Osteocyte (in vitro differentiated cells): ENCODE measurements at regions not wholly inside any gene's neighbourhood (a gene's known extent, or its start where the extent isn't known, plus 50 kb on each side); places are given as distances from the start of the nearest gene placed in this dataset.
"Not testable (repeated sequence)": the region's sequence is repeated elsewhere in the genome, so short reads cannot be mapped to it uniquely, and the experiment has no call there.

ENCODE experiments used
- DNase-seq: peaks from one replicate; pipeline ENCODE4 v3.0.0; 2021; ENCODE audit warnings: mixed read lengths; ENCODE audit not compliant: unreplicated experiment; ENCODE audit errors: extremely low spot score
- H3K27ac Mint-ChIP-seq: one replicate; pipeline ENCODE4 v1.8.0; 2021; ENCODE audit warnings: mild to moderate bottlenecking, mixed read lengths; ENCODE audit not compliant: unreplicated experiment
- H3K27me3 Mint-ChIP-seq: one replicate; pipeline ENCODE4 v1.8.0; 2021; ENCODE audit warnings: mixed read lengths; ENCODE audit not compliant: unreplicated experiment
- H3K36me3 Mint-ChIP-seq: one replicate; pipeline ENCODE4 v1.8.0; 2021; ENCODE audit warnings: mixed read lengths; ENCODE audit not compliant: unreplicated experiment
- H3K4me1 Mint-ChIP-seq: one replicate; pipeline ENCODE4 v1.8.0; 2021; ENCODE audit warnings: mixed read lengths; ENCODE audit not compliant: unreplicated experiment
- H3K4me3 Mint-ChIP-seq: one replicate; pipeline ENCODE4 v1.8.0; 2021; ENCODE audit warnings: mild to moderate bottlenecking, moderate library complexity, mixed read lengths; ENCODE audit not compliant: unreplicated experiment
- H3K9me3 Mint-ChIP-seq: one replicate; pipeline ENCODE4 v1.8.0; 2021; ENCODE audit warnings: mixed read lengths; ENCODE audit not compliant: unreplicated experiment
- TF ChIP-seq, protein P1 (sequence below): fragments of 200-600 bp; sonication (generic); IDR thresholded peaks from 2 replicates; pipeline ENCODE4 v1.5.0; 2021; ENCODE audit warnings: antibody characterized with exemption, mild to moderate bottlenecking, moderate library complexity

DNA sequence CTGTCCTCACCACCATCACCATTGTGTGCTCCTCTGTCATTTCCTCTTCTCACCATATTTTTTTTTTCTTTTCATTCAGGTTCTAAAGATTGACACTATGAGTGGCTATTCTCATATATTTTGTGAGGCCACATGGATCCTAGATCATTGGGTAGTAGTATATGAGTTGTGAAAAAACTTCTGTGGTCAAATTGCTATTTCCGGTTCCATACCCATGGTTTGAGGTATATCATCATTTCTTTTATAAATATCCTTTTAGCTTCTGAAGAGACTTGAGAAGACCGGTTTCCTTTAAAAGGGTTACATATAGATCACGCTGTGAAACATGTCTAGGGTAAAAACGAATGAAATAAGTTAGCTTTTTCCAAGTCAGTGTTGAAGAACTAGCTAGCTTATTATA lies 769.3 kb downstream of the NOVA1 start:
- H3K27me3 Mint-ChIP-seq: no peaks in the 10 kb centered on the region
- TF ChIP-seq, protein P1, sequence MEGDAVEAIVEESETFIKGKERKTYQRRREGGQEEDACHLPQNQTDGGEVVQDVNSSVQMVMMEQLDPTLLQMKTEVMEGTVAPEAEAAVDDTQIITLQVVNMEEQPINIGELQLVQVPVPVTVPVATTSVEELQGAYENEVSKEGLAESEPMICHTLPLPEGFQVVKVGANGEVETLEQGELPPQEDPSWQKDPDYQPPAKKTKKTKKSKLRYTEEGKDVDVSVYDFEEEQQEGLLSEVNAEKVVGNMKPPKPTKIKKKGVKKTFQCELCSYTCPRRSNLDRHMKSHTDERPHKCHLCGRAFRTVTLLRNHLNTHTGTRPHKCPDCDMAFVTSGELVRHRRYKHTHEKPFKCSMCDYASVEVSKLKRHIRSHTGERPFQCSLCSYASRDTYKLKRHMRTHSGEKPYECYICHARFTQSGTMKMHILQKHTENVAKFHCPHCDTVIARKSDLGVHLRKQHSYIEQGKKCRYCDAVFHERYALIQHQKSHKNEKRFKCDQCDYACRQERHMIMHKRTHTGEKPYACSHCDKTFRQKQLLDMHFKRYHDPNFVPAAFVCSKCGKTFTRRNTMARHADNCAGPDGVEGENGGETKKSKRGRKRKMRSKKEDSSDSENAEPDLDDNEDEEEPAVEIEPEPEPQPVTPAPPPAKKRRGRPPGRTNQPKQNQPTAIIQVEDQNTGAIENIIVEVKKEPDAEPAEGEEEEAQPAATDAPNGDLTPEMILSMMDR: no peak
- H3K9me3 Mint-ChIP-seq: peaks cover 38% of the 10 kb centered on the region

GRCh38 chr14:25826105-25826504 lies 771.7 kb downstream of the NOVA1 start:
- DNase-seq: no peak
- Mint-ChIP-seq H3K27me3 (no peaks in the 10 kb centered on the region), H3K9me3 (peaks cover 46% of the 10 kb centered on the region), H3K36me3 (no peaks in the 10 kb centered on the region), H3K4me1 (no peaks in the 10 kb centered on the region), H3K27ac (no peak overlapping the region), H3K4me3 (no peak overlapping the region)
- TF ChIP-seq, protein P1: no peak

More for the DNA sequence above, 769.3 kb downstream of the NOVA1 start:
- no peak for DNase-seq
- no peaks in the 10 kb centered on the region for H3K36me3 Mint-ChIP-seq
- H3K4me1 Mint-ChIP-seq: no peaks in the 10 kb centered on the region
- no peak overlapping the region for H3K27ac Mint-ChIP-seq
- no peak overlapping the region for H3K4me3 Mint-ChIP-seq

- Mint-ChIP-seq H3K4me3 (no peak overlapping the region), H3K27me3 (no peaks in the 10 kb centered on the region), H3K27ac (no peak overlapping the region), H3K36me3 (no peaks in the 10 kb centered on the region), H3K4me1 (no peaks in the 10 kb centered on the region), H3K9me3 (peaks cover 23% of the 10 kb centered on the region)
- TF ChIP-seq, protein P1: no peak
- no peak for DNase-seq
Measured at GRCh38 chr14:25820368-25820767, 770.4 kb upstream of the STXBP6 start.

DNA sequence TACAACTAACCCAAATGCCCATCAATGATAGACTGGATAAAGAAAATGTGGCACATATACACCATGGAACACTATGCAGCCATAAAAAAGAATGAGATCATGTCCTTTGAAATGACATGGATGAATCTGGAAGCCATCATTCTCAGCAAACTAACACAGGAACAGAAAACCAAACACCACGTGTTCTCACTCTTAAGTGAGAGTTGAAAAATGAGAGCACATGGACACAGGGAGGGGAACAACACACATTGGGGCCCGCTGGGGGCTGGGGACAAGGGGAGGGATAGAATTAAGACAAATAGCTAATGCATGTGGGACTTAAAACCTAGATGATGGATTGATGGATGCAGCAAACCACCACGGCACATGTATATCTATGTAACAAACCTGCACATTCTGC lies 764.7 kb upstream of the STXBP6 start:
- not testable (repeated sequence) for H3K4me1 Mint-ChIP-seq, H3K27ac Mint-ChIP-seq, H3K36me3 Mint-ChIP-seq, H3K27me3 Mint-ChIP-seq, H3K4me3 Mint-ChIP-seq, DNase-seq
- peaks cover 16% of the 10 kb centered on the region for H3K9me3 Mint-ChIP-seq

- no peaks in the 10 kb centered on the region for H3K36me3 Mint-ChIP-seq
- peaks cover 63% of the 10 kb centered on the region for H3K9me3 Mint-ChIP-seq
- no peaks in the 10 kb centered on the region for H3K27me3 Mint-ChIP-seq
- TF ChIP-seq, protein P1: no peak
- H3K27ac Mint-ChIP-seq: no peak overlapping the region
- H3K4me1 Mint-ChIP-seq: no peaks in the 10 kb centered on the region
- no peak overlapping the region for H3K4me3 Mint-ChIP-seq
- no peak for DNase-seq
Measured at GRCh38 chr14:25803386-25804018, 753.6 kb upstream of the STXBP6 start.

DNA sequence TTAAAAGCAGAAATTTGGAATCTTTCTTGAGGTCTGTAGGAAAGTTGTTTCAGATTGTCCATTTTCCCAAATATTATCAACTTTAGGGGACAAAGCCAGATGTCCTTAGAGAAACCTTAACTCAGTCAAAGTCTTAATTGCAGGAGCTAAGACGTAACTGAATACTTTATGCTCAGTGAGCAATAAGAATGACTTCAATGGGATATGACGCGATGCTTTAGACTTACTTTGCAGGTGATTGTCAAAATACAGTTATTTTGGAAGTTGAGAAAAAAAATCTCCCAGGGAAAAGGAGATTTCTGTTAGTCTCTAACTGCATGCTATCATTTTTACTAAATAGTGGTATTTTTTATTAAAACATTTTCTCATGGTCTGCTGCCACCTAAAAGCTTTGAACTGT lies 750.9 kb upstream of the STXBP6 start:
- TF ChIP-seq, protein P1: no peak
- Mint-ChIP-seq H3K27me3 (no peaks in the 10 kb centered on the region), H3K27ac (no peak overlapping the region), H3K9me3 (peaks cover 63% of the 10 kb centered on the region), H3K36me3 (no peaks in the 10 kb centered on the region), H3K4me1 (no peaks in the 10 kb centered on the region), H3K4me3 (no peak overlapping the region)
- DNase-seq: no peak
